H9 (cell line): ENCODE measurements at regions not wholly inside any gene's neighbourhood (a gene's known extent, or its start where the extent isn't known, plus 50 kb on each side); places are given as distances from the start of the nearest gene placed in this dataset.

Experiments
- DNase-seq: peaks from one replicate; pipeline ENCODE4 v3.0.0-alpha.2; 2017
- H2AFZ ChIP-seq: one replicate; pipeline ENCODE4 v1.6.1; 2013; ENCODE audit warnings: mild to moderate bottlenecking, low read length, control low read depth, moderate library complexity
- H2AK5ac ChIP-seq: 2 replicates; pipeline ENCODE4 v1.6.1; 2013; ENCODE audit warnings: low read length, control low read depth, mixed read lengths; ENCODE audit not compliant: insufficient read length
- H2BK120ac ChIP-seq: one replicate; pipeline ENCODE4 v1.6.1; 2013; ENCODE audit warnings: low read depth, mild to moderate bottlenecking, low read length, control low read depth, inconsistent platforms; ENCODE audit not compliant: poor library complexity, severe bottlenecking
- H2BK12ac ChIP-seq: 2 replicates; pipeline ENCODE4 v1.6.1; 2013; ENCODE audit warnings: low read length, control low read depth, mixed read lengths, low read depth; ENCODE audit not compliant: insufficient read length
- H2BK15ac ChIP-seq: 2 replicates; pipeline ENCODE4 v1.6.1; 2013; ENCODE audit warnings: low read depth, low read length, control low read depth
- H2BK20ac ChIP-seq: one replicate; pipeline ENCODE4 v1.6.1; 2013; ENCODE audit warnings: low read depth, mild to moderate bottlenecking, low read length, control low read depth, inconsistent platforms; ENCODE audit not compliant: poor library complexity, severe bottlenecking
- H2BK5ac ChIP-seq: 2 replicates; pipeline ENCODE4 v1.6.1; 2013; ENCODE audit warnings: low read length, control low read depth, mixed read lengths; ENCODE audit not compliant: insufficient read length
- H3K14ac ChIP-seq: 2 replicates; pipeline ENCODE4 v1.6.1; 2013; ENCODE audit warnings: low read length, control low read depth; ENCODE audit not compliant: insufficient read depth
- H3K18ac ChIP-seq: 2 replicates; pipeline ENCODE4 v1.6.1; 2013; ENCODE audit warnings: low read depth, mild to moderate bottlenecking, mixed read lengths, low read length, control low read depth; ENCODE audit not compliant: insufficient read length
- H3K23ac ChIP-seq: 2 replicates; pipeline ENCODE4 v1.6.1; 2013; ENCODE audit warnings: low read length, control low read depth, mixed read lengths, low read depth; ENCODE audit not compliant: insufficient read length
- H3K23me2 ChIP-seq: 2 replicates; pipeline ENCODE4 v1.6.1; 2013; ENCODE audit warnings: low read depth, mild to moderate bottlenecking, mixed read lengths, low read length, control low read depth; ENCODE audit not compliant: insufficient read length, poor library complexity, severe bottlenecking
- H3K27ac ChIP-seq: 2 replicates; pipeline ENCODE4 v1.5.1; 2013; ENCODE audit warnings: low read length, control low read depth, mixed read lengths, low read depth; ENCODE audit not compliant: insufficient read length
- H3K27me3 ChIP-seq: 2 replicates; pipeline ENCODE4 v1.6.1; 2013; ENCODE audit warnings: low read length, control low read depth, inconsistent platforms; ENCODE audit not compliant: insufficient read depth
- H3K4ac ChIP-seq: 2 replicates; pipeline ENCODE4 v1.6.1; 2013; ENCODE audit warnings: low read depth, mild to moderate bottlenecking, control low read depth, inconsistent platforms, low read length, moderate library complexity
- H3K4me1 ChIP-seq: 2 replicates; pipeline ENCODE4 v1.6.1; 2013; ENCODE audit warnings: low read length, control low read depth, inconsistent platforms; ENCODE audit not compliant: insufficient read depth
- H3K4me2 ChIP-seq: 2 replicates; pipeline ENCODE4 v1.6.1; 2013; ENCODE audit warnings: low read length, control low read depth, mixed read lengths; ENCODE audit not compliant: insufficient read length, insufficient read depth
- H3K56ac ChIP-seq: 2 replicates; pipeline ENCODE4 v1.6.1; 2013; ENCODE audit warnings: low read depth, mild to moderate bottlenecking, mixed read lengths, low read length, control low read depth; ENCODE audit not compliant: insufficient read length
- H3K79me1 ChIP-seq: 2 replicates; pipeline ENCODE4 v1.6.1; 2013; ENCODE audit warnings: low read depth, mild to moderate bottlenecking, moderate library complexity, low read length, control low read depth, inconsistent platforms; ENCODE audit not compliant: insufficient read depth, poor library complexity, severe bottlenecking
- H3K79me2 ChIP-seq: 2 replicates; pipeline ENCODE4 v1.6.1; 2013; ENCODE audit warnings: low read length, control low read depth, inconsistent platforms; ENCODE audit not compliant: insufficient read depth
- H3K9ac ChIP-seq: 2 replicates; pipeline ENCODE4 v1.6.1; 2013; ENCODE audit warnings: low read length, control low read depth, mixed read lengths; ENCODE audit not compliant: insufficient read length; ENCODE audit errors: extremely low read depth
- H3K9me3 ChIP-seq: one replicate; pipeline ENCODE4 v1.6.1; 2013; ENCODE audit warnings: low read depth, low read length, inconsistent platforms; ENCODE audit not compliant: control insufficient read depth
- H3T11ph ChIP-seq: one replicate; pipeline ENCODE4 v1.6.1; 2013; ENCODE audit warnings: mild to moderate bottlenecking, low read length, control low read depth, inconsistent platforms
- H4K20me1 ChIP-seq: one replicate; pipeline ENCODE4 v1.6.1; 2013; ENCODE audit not compliant: control insufficient read depth, insufficient read length, insufficient read depth
- H4K5ac ChIP-seq: 2 replicates; pipeline ENCODE4 v1.6.1; 2013; ENCODE audit warnings: low read depth, mild to moderate bottlenecking, mixed read lengths, low read length, control low read depth; ENCODE audit not compliant: insufficient read length
- H4K8ac ChIP-seq: replicated peaks from 2 replicates; pipeline ENCODE4 v1.6.1; 2013; ENCODE audit warnings: low read length, control low read depth, mixed read lengths, low read depth; ENCODE audit not compliant: insufficient read length
- H4K91ac ChIP-seq: 2 replicates; pipeline ENCODE4 v1.6.1; 2013; ENCODE audit warnings: low read depth, mild to moderate bottlenecking, moderate library complexity, mixed read lengths, low read length, control low read depth; ENCODE audit not compliant: insufficient read length
- H3K27ac Mint-ChIP-seq, 3 experiments: 2 replicates in 2 of 3; 3 replicates in 1 of 3; pipeline ENCODE4 v1.8.0; 2020 to 2021; ENCODE audit warnings: mixed read lengths in 3 of 3, mild to moderate bottlenecking in 1 of 3, moderate library complexity in 1 of 3
- H3K27me3 Mint-ChIP-seq: 2 replicates; pipeline ENCODE4 v1.8.0; 2021; ENCODE audit warnings: low read depth, mild to moderate bottlenecking, moderate library complexity, mixed read lengths
- H3K36me3 Mint-ChIP-seq, 3 experiments: 2 replicates in 2 of 3; 3 replicates in 1 of 3; pipeline ENCODE4 v1.8.0; 2020 to 2021; ENCODE audit warnings: low read depth in 3 of 3, mixed read lengths in 3 of 3; ENCODE audit not compliant: insufficient read depth in 1 of 3
- H3K4me1 Mint-ChIP-seq, 2 experiments: 2 replicates each; pipeline ENCODE4 v1.8.0; 2020; ENCODE audit warnings: mixed read lengths in 2 of 2
- H3K4me3 Mint-ChIP-seq, 2 experiments: 2 replicates in 1 of 2; 3 replicates in 1 of 2; pipeline ENCODE4 v1.8.0; 2020 to 2021; ENCODE audit warnings: mild to moderate bottlenecking in 2 of 2, mixed read lengths in 2 of 2, moderate library complexity in 1 of 2
- H3K9me3 Mint-ChIP-seq, 2 experiments: 2 replicates in 1 of 2; 3 replicates in 1 of 2; pipeline ENCODE4 v1.8.0; 2020; ENCODE audit warnings: mild to moderate bottlenecking in 2 of 2, mixed read lengths in 2 of 2, moderate library complexity in 1 of 2
- CTCF ChIP-seq: fragments of 200-600 bp; sonication (generic); conservative IDR thresholded peaks from 3 replicates; pipeline ENCODE4 v1.8.0; 2021; ENCODE audit warnings: antibody characterized with exemption, mild to moderate bottlenecking
- whole genome bisulfite sequencing: extraction: QIAGEN DNeasy Blood & Tissue Kit; methylation state at CpG from one replicate; pipeline ENCODE4 v1.1.7; 2013; ENCODE audit warnings: missing lambda C conversion rate, low lambda C conversion rate, mixed read lengths; ENCODE audit not compliant: insufficient read length; ENCODE audit errors: extremely low coverage; 5-methylcytosine and 5-hydroxymethylcytosine counted together

- TF ChIP-seq CTCF = no peak
- Histone ChIP-seq H2BK5ac (no peak overlapping the region), H3K23ac (no peak overlapping the region), H3K9ac (no peak overlapping the region), H3K79me2 (no peaks in the 10 kb centered on the region), H3K18ac (no peak overlapping the region), H4K8ac (no peak overlapping the region), H4K20me1 (no peaks in the 10 kb centered on the region), H3T11ph (no peak overlapping the region), H2AFZ (no peak overlapping the region), H3K4ac (no peak overlapping the region), H3K79me1 (no peaks in the 10 kb centered on the region), H2AK5ac (no peak overlapping the region), H2BK15ac (no peak overlapping the region), H3K56ac (no peak overlapping the region), H3K23me2 (no peaks in the 10 kb centered on the region), H3K14ac (no peak overlapping the region), H3K27me3 (no peaks in the 10 kb centered on the region), H3K4me2 (no peak overlapping the region), H3K9me3 (no peaks in the 10 kb centered on the region), H3K27ac (no peak overlapping the region), H2BK12ac (no peak overlapping the region), H2BK120ac (no peak overlapping the region), H4K5ac (no peak overlapping the region), H3K4me1 (no peaks in the 10 kb centered on the region), H2BK20ac (no peak overlapping the region), H4K91ac (no peak overlapping the region)
- no peaks in the 10 kb centered on the region for H3K36me3 Mint-ChIP-seq
- no peaks in the 10 kb centered on the region for H3K4me1 Mint-ChIP-seq
- no peaks in the 10 kb centered on the region for H3K9me3 Mint-ChIP-seq
- H3K27me3 Mint-ChIP-seq = no peaks in the 10 kb centered on the region; the same call in 1 of the 2 replicates
- H3K4me3 Mint-ChIP-seq = no peak overlapping the region
- no CpG with 5 or more reads among the region's 5 CpGs for WGBS
- H3K27ac Mint-ChIP-seq = no peak overlapping the region
- DNase-seq = no peak
Observed at GRCh38 chr19:32246006-32246405, 99.4 kb upstream of the ZNF507 start.
